H1 (cell line): ENCODE measurements at regions not wholly inside any gene's neighbourhood (a gene's known extent, or its start where the extent isn't known, plus 50 kb on each side); places are given as distances from the start of the nearest gene placed in this dataset.

ENCODE experiments used
- CTCF ChIA-PET: fragments of 300-600 bp; sonication (Branson Sonifier 250); formaldehyde crosslinking; loops from one replicate; lab custom pipeline; 2021; ENCODE audit not compliant: partially characterized antibody; lab: Charles Lee
- POLR2A ChIA-PET: fragments of 300-600 bp; sonication (Branson Sonifier 250); formaldehyde crosslinking; loops from one replicate; lab custom pipeline; 2021; ENCODE audit warnings: inconsistent platforms; ENCODE audit not compliant: partially characterized antibody; lab: Charles Lee
- DNase-seq, 2 experiments: peaks; one replicate each; pipeline versions ENCODE4 v3.0.0 to v3.0.0-alpha.2; 2010 to 2022; ENCODE audit warnings: low spot score in 2 of 2, low read depth in 1 of 2, mixed read lengths in 1 of 2
- FAIRE-seq: peaks from 2 replicates; lab custom pipeline; 2011; peaks lifted over from hg19 to GRCh38; lab: Jason Lieb, UNC
- H2AFZ ChIP-seq: 2 replicates; pipeline ENCODE4 v1.8.1; 2012; ENCODE audit warnings: low read length, inconsistent platforms
- H2AK5ac ChIP-seq: 2 replicates; pipeline ENCODE4 v1.6.1; 2013; ENCODE audit warnings: low read depth, low read length
- H2BK120ac ChIP-seq: replicated peaks from 2 replicates; pipeline ENCODE3; 2013; ENCODE audit warnings: low read depth, low read length, inconsistent platforms
- H2BK12ac ChIP-seq: 2 replicates; pipeline ENCODE4 v1.6.1; 2013; ENCODE audit warnings: low read depth, low read length
- H2BK15ac ChIP-seq: 2 replicates; pipeline ENCODE4 v1.6.1; 2013; ENCODE audit warnings: low read length
- H2BK20ac ChIP-seq: 2 replicates; pipeline ENCODE4 v1.6.1; 2013; ENCODE audit warnings: low read length
- H2BK5ac ChIP-seq: 2 replicates; pipeline ENCODE4 v1.6.1; 2013; ENCODE audit warnings: low read depth, low read length
- H3K14ac ChIP-seq: 2 replicates; pipeline ENCODE4 v1.6.1; 2013; ENCODE audit warnings: inconsistent platforms; ENCODE audit not compliant: insufficient read length
- H3K18ac ChIP-seq: 2 replicates; pipeline ENCODE4 v1.6.1; 2013; ENCODE audit warnings: low read length; ENCODE audit errors: extremely low read depth
- H3K23ac ChIP-seq: 2 replicates; pipeline ENCODE4 v1.6.1; 2013; ENCODE audit warnings: inconsistent platforms; ENCODE audit not compliant: insufficient read length
- H3K23me2 ChIP-seq: 2 replicates; pipeline ENCODE4 v1.6.1; 2013; ENCODE audit warnings: low read depth, low read length
- H3K27ac ChIP-seq: 2 replicates; pipeline ENCODE4 v1.6.1; 2011; ENCODE audit warnings: low read depth, low read length, inconsistent platforms
- H3K27me3 ChIP-seq, 4 experiments: replicated peaks in 1 of 4; 1 replicate in 1 of 4; 2 replicates in 3 of 4; pipeline versions ENCODE4 v1.6.1 to v1.8.1; 2011 to 2013; ENCODE audit warnings: low read length in 3 of 4, mild to moderate bottlenecking in 3 of 4, inconsistent platforms in 2 of 4, mixed read lengths in 2 of 4, moderate library complexity in 1 of 4; ENCODE audit not compliant: control insufficient read depth in 3 of 4, insufficient read depth in 3 of 4; ENCODE audit errors: extremely low read depth in 1 of 4
- H3K36me3 ChIP-seq, 4 experiments: 2 replicates each; pipeline versions ENCODE4 v1.6.1 to v1.8.1; 2011 to 2013; ENCODE audit warnings: mild to moderate bottlenecking in 4 of 4, low read length in 3 of 4, moderate library complexity in 2 of 4, control low read depth in 1 of 4, inconsistent platforms in 1 of 4; ENCODE audit not compliant: insufficient read depth in 4 of 4, control insufficient read depth in 2 of 4
- H3K4ac ChIP-seq: replicated peaks from 2 replicates; pipeline ENCODE3; 2013; ENCODE audit warnings: low read length, low read depth, mixed read lengths, inconsistent platforms; ENCODE audit not compliant: insufficient read length
- H3K4me1 ChIP-seq, 4 experiments: replicated peaks in 1 of 4; 1 replicate in 1 of 4; 2 replicates in 3 of 4; pipeline versions ENCODE4 v1.6.1 to v1.8.1; 2011 to 2013; ENCODE audit warnings: low read length in 3 of 4, inconsistent platforms in 2 of 4, mixed read lengths in 1 of 4; ENCODE audit not compliant: insufficient read depth in 4 of 4, control insufficient read depth in 3 of 4
- H3K4me2 ChIP-seq, 2 experiments: 2 replicates each; pipeline versions ENCODE4 v1.6.1 to v1.8.1; 2011 to 2013; ENCODE audit warnings: low read depth in 2 of 2, low read length in 2 of 2, control low read depth in 1 of 2, inconsistent platforms in 1 of 2, mild to moderate bottlenecking in 1 of 2; ENCODE audit not compliant: insufficient read depth in 1 of 2
- H3K4me3 ChIP-seq, 4 experiments: fragments of 200-600, 300-600 bp in 1 of 4; sonication (generic), shearing (Covaris generic), sonication (Bioruptor Twin) in 1 of 4; 2 replicates each; pipeline versions ENCODE4 v1.5.1 to v1.8.1; 2011 to 2016; ENCODE audit warnings: low read length in 4 of 4, low read depth in 3 of 4, control low read depth in 2 of 4, inconsistent platforms in 2 of 4, mild to moderate bottlenecking in 2 of 4, mixed read lengths in 1 of 4, moderate library complexity in 1 of 4; ENCODE audit not compliant: insufficient read depth in 2 of 4; ENCODE audit errors: extremely low read depth in 1 of 4
- H3K56ac ChIP-seq: replicated peaks from 2 replicates; pipeline ENCODE3; 2013; ENCODE audit warnings: low read depth, mild to moderate bottlenecking, mixed read lengths, low read length, inconsistent platforms; ENCODE audit not compliant: insufficient read length
- H3K79me1 ChIP-seq: 2 replicates; pipeline ENCODE4 v1.6.1; 2013; ENCODE audit warnings: low read depth, low read length, control low read depth
- H3K79me2 ChIP-seq, 2 experiments: 2 replicates each; pipeline versions ENCODE4 v1.6.1 to v1.8.1; 2012 to 2013; ENCODE audit warnings: low read length in 2 of 2, mild to moderate bottlenecking in 2 of 2, inconsistent platforms in 1 of 2; ENCODE audit not compliant: insufficient read depth in 2 of 2, control insufficient read depth in 1 of 2
- H3K9ac ChIP-seq, 4 experiments: replicated peaks in 1 of 4; 1 replicate in 1 of 4; 2 replicates in 3 of 4; pipeline versions ENCODE4 v1.6.1 to v1.8.1; 2011 to 2013; ENCODE audit warnings: low read depth in 3 of 4, low read length in 3 of 4, control low read depth in 2 of 4, mild to moderate bottlenecking in 2 of 4, moderate library complexity in 2 of 4, inconsistent platforms in 1 of 4; ENCODE audit errors: extremely low read depth in 1 of 4
- H3K9me3 ChIP-seq, 2 experiments: 2 replicates each; pipeline versions ENCODE4 v1.6.1 to v1.8.1; 2012 to 2013; ENCODE audit warnings: mild to moderate bottlenecking in 2 of 2, moderate library complexity in 2 of 2, control low read depth in 1 of 2, inconsistent platforms in 1 of 2, low read depth in 1 of 2, low read length in 1 of 2, mixed read lengths in 1 of 2; ENCODE audit not compliant: insufficient read depth in 2 of 2
- H4K20me1 ChIP-seq, 2 experiments: replicated peaks in 1 of 2; 2 replicates each; pipeline versions ENCODE3 to v1.8.1; 2011 to 2013; ENCODE audit warnings: inconsistent platforms in 2 of 2, low read length in 2 of 2, mild to moderate bottlenecking in 1 of 2; ENCODE audit not compliant: insufficient read depth in 2 of 2, control insufficient read depth in 1 of 2
- H4K5ac ChIP-seq: 2 replicates; pipeline ENCODE4 v1.6.1; 2013; ENCODE audit warnings: low read length, low read depth, mixed read lengths, inconsistent platforms; ENCODE audit not compliant: insufficient read length
- H4K8ac ChIP-seq: 2 replicates; pipeline ENCODE4 v1.8.0; 2013; ENCODE audit warnings: mild to moderate bottlenecking, moderate library complexity, low read length, inconsistent platforms; ENCODE audit not compliant: insufficient read depth; ENCODE audit errors: extremely low read depth
- H4K91ac ChIP-seq: replicated peaks from 2 replicates; pipeline ENCODE3; 2013; ENCODE audit warnings: low read length, mixed read lengths, inconsistent platforms; ENCODE audit not compliant: insufficient read length
- BCL11A ChIP-seq, 2 experiments: IDR thresholded peaks; one replicate each; pipeline ENCODE4 v1.6.1; 2011; ENCODE audit warnings: low read depth in 2 of 2, low read length in 2 of 2, mild to moderate bottlenecking in 2 of 2
- CBX8 ChIP-seq: fragments of 300-800, 300-1000 bp; sonication (generic); IDR thresholded peaks from 2 replicates; pipeline ENCODE4 v1.7.1; 2016; ENCODE audit warnings: low read depth, low read length, borderline replicate concordance
- GTF2F1 ChIP-seq: IDR thresholded peaks from 2 replicates; pipeline ENCODE4 v1.6.1; 2012; ENCODE audit warnings: low read depth, low read length, improper control_type of control experiment, borderline replicate concordance
- NANOG ChIP-seq: IDR thresholded peaks from 2 replicates; pipeline ENCODE4 v1.6.1; 2011; ENCODE audit warnings: low read length, low read depth, mild to moderate bottlenecking, inconsistent platforms; ENCODE audit not compliant: insufficient read depth, poor library complexity, severe bottlenecking
- RAD21 ChIP-seq, 2 experiments: IDR thresholded peaks in 1 of 2; conservative IDR thresholded peaks in 1 of 2; 2 replicates each; pipeline ENCODE4 v1.6.1; 2011; ENCODE audit warnings: low read depth in 2 of 2, low read length in 2 of 2, improper control_type of control experiment in 1 of 2, inconsistent platforms in 1 of 2, mild to moderate bottlenecking in 1 of 2, moderate library complexity in 1 of 2
- RBBP5 ChIP-seq: IDR thresholded peaks from 2 replicates; pipeline ENCODE4 v1.7.1; 2012; ENCODE audit warnings: low read depth, mild to moderate bottlenecking, inconsistent platforms, low read length, moderate library complexity, borderline replicate concordance
- RNF2 ChIP-seq: fragments of 200-900, 300-1000 bp; sonication (generic); IDR thresholded peaks from 2 replicates; pipeline ENCODE4 v1.7.1; 2016; ENCODE audit warnings: borderline replicate concordance, low read depth, mild to moderate bottlenecking, antibody characterized with exemption, low read length; ENCODE audit not compliant: poor library complexity, severe bottlenecking; ENCODE audit errors: missing control alignments
- SIRT6 ChIP-seq: IDR thresholded peaks from one replicate; pipeline ENCODE4 v1.7.1; 2012; ENCODE audit warnings: low read length, inconsistent platforms
- SIX5 ChIP-seq: IDR thresholded peaks from 2 replicates; pipeline ENCODE4 v1.6.1; 2011; ENCODE audit warnings: mild to moderate bottlenecking, low read depth, low read length
- SP4 ChIP-seq: IDR thresholded peaks from 2 replicates; pipeline ENCODE4 v1.6.1; 2012; ENCODE audit warnings: low read length, inconsistent platforms
- SRF ChIP-seq: IDR thresholded peaks from 2 replicates; pipeline ENCODE4 v1.6.1; 2011; ENCODE audit warnings: mild to moderate bottlenecking, low read depth, low read length, moderate library complexity
- TBP ChIP-seq: IDR thresholded peaks from 2 replicates; pipeline ENCODE4 v1.6.1; 2011; ENCODE audit warnings: low read depth, low read length, improper control_type of control experiment
- WGBS, 2 experiments: shearing (Covaris generic) in 1 of 2; methylation state at CpG; one replicate each; pipeline versions ENCODE4 v1.1.6 to v1.1.7; 2013 to 2015; ENCODE audit warnings: low lambda C conversion rate in 2 of 2, mixed read lengths in 2 of 2, inconsistent platforms in 1 of 2, low coverage in 1 of 2, missing lambda C conversion rate in 1 of 2; ENCODE audit not compliant: insufficient replicate concordance in 2 of 2, insufficient coverage in 1 of 2, insufficient read length in 1 of 2; ENCODE audit errors: extremely low coverage in 1 of 2, missing lambda C conversion rate in 1 of 2; 5-methylcytosine and 5-hydroxymethylcytosine counted together

- Histone ChIP-seq H3K79me1 (no peaks in the 10 kb centered on the region), H3K27ac (no peak overlapping the region), H3K23me2 (no peaks in the 10 kb centered on the region), H3K4ac (no peak overlapping the region), H2BK20ac (no peak overlapping the region), H4K5ac (no peak overlapping the region), H3K9ac (no peak overlapping the region), H3K56ac (no peak overlapping the region), H2BK120ac (no peak overlapping the region), H3K9me3 (no peaks in the 10 kb centered on the region), H4K91ac (no peak overlapping the region), H2BK12ac (no peak overlapping the region), H3K18ac (no peak overlapping the region), H2BK5ac (no peak overlapping the region), H3K23ac (no peak overlapping the region), H3K79me2 (no peaks in the 10 kb centered on the region), H3K27me3 (no peaks in the 10 kb centered on the region), H3K14ac (no peak overlapping the region), H3K4me2 (no peak overlapping the region), H3K4me1 (no peaks in the 10 kb centered on the region; a peak in 2 of 7 replicates), H4K8ac (no peak overlapping the region), H3K36me3 (no peaks in the 10 kb centered on the region), H4K20me1 (no peaks in the 10 kb centered on the region), H2AFZ (no peak overlapping the region), H2BK15ac (no peak overlapping the region), H3K4me3 (no peak overlapping the region), H2AK5ac (no peak overlapping the region)
- WGBS, 2 experiments = 89% methylated on average over 1 of the region's 1 CpG; no CpG with 5 or more reads in 1 of the 2 experiments
- ChIA-PET POLR2A (no interaction called here), CTCF (no interaction called here)
- TF ChIP-seq NANOG (no peak), GTF2F1 (no peak), SIX5 (no peak), SIRT6 (no peak), RBBP5 (no peak), TBP (no peak), RNF2 (no peak), SP4 (no peak), SRF (no peak), RAD21 (IDR thresholded peaks at IDR 0.05 in 1 of 2, conservative IDR thresholded peaks at IDR 0.05 in 1 of 2; ENCODE audit: low read depth in 2 of 2, low read length in 2 of 2) (no peak), BCL11A (IDR thresholded peaks at IDR 0.05; ENCODE audit: low read depth in 2 of 2, low read length in 2 of 2) (no peak), CBX8 (no peak)
- no peak for FAIRE-seq
- DNase-seq = no peak
Observed at GRCh38 chr4:63221477-63221876, 1187.8 kb downstream of the TECRL start.
